GM23338 (cell line): ENCODE measurements at regions not wholly inside any gene's neighbourhood (a gene's known extent, or its start where the extent isn't known, plus 50 kb on each side); places are given as distances from the start of the nearest gene placed in this dataset.

ENCODE experiments used
- CTCF ChIP-seq, 2 experiments: fragments of 200-600 bp in 1 of 2; sonication (generic) in 1 of 2; conservative IDR thresholded peaks; 2 replicates each; pipeline versions ENCODE4 v1.5.1 to v1.6.1; 2016 to 2017; ENCODE audit warnings: antibody characterized with exemption in 2 of 2, low read depth in 2 of 2, mild to moderate bottlenecking in 2 of 2, moderate library complexity in 1 of 2
- EZH2 ChIP-seq: fragments of 200-600 bp; sonication (generic); IDR thresholded peaks from one replicate; pipeline ENCODE4 v1.8.0; 2017; ENCODE audit warnings: antibody characterized with exemption, mild to moderate bottlenecking, low read depth; ENCODE audit not compliant: unreplicated experiment
- EZH2phosphoT487 ChIP-seq: fragments of 200-600 bp; sonication (generic); IDR thresholded peaks from one replicate; pipeline ENCODE4 v1.8.1; 2018; ENCODE audit warnings: antibody characterized with exemption; ENCODE audit not compliant: unreplicated experiment
- JUNB ChIP-seq: IDR thresholded peaks from one replicate; pipeline ENCODE4 v1.6.1; 2016; ENCODE audit warnings: antibody characterized with exemption; ENCODE audit not compliant: unreplicated experiment
- REST ChIP-seq: IDR thresholded peaks from one replicate; pipeline ENCODE4 v1.6.1; 2018; ENCODE audit warnings: antibody characterized with exemption; ENCODE audit not compliant: unreplicated experiment

- no peak for TF ChIP-seq REST
- no peak for TF ChIP-seq CTCF (conservative IDR thresholded peaks at IDR 0.05; ENCODE audit: low read depth in 2 of 2)
- no peak for TF ChIP-seq EZH2phosphoT487
- TF ChIP-seq JUNB, result no peak
- TF ChIP-seq EZH2, result no peak
Observed at GRCh38 chr1:56436296-56436695, 143.1 kb downstream of the PLPP3 start.
